ENCODE measurements at regions not wholly inside any gene's neighbourhood (a gene's known extent, or its start where the extent isn't known, plus 50 kb on each side); places are given as distances from the start of the nearest gene placed in this dataset.

DNA sequence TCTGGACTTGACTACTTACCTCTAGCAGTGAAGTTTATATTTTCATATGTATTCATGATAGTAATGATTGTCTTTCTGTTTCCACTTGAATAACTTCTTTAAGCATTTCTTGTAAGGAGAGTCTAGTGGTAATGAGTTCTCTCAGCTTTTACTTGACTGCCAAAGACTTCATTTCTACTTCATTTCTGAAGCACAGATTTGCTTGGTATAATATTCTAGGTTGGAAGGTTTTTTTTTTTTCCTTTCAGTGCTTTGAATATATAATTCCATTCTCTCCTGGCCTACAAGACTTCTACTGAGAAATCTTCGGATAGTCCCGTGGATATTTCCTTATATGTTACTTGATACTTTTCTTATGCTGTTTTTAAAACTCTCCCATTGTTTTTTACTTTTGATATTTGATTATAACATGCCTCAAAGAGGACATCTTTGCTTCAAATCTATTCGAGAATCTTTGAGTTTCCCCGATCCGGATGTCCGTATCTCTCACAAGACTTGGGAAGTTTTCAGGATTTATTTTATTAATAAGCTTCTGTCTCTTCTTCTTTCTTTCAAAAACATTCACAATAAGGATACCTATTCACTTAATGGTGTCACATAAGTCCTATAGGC is 1560.0 kb downstream of the PCDH9 start (continued):
- TF ChIP-seq, protein P1, sequence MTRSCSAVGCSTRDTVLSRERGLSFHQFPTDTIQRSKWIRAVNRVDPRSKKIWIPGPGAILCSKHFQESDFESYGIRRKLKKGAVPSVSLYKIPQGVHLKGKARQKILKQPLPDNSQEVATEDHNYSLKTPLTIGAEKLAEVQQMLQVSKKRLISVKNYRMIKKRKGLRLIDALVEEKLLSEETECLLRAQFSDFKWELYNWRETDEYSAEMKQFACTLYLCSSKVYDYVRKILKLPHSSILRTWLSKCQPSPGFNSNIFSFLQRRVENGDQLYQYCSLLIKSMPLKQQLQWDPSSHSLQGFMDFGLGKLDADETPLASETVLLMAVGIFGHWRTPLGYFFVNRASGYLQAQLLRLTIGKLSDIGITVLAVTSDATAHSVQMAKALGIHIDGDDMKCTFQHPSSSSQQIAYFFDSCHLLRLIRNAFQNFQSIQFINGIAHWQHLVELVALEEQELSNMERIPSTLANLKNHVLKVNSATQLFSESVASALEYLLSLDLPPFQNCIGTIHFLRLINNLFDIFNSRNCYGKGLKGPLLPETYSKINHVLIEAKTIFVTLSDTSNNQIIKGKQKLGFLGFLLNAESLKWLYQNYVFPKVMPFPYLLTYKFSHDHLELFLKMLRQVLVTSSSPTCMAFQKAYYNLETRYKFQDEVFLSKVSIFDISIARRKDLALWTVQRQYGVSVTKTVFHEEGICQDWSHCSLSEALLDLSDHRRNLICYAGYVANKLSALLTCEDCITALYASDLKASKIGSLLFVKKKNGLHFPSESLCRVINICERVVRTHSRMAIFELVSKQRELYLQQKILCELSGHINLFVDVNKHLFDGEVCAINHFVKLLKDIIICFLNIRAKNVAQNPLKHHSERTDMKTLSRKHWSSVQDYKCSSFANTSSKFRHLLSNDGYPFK (CRISPR knock-in tag; IDR thresholded peaks at IDR 0.05; ENCODE audit: borderline replicate concordance) = no peak
- TF ChIP-seq CCAR2 (optimal IDR thresholded peaks at IDR 0.05; ENCODE audit: low read depth, low read length) (no peak), SRSF9 (IDR thresholded peaks at IDR 0.05; ENCODE audit: borderline replicate concordance, insufficient read depth, low read depth, low read length, poor library complexity, severe bottlenecking) (no peak), DMAP1 (CRISPR knock-in tag; IDR thresholded peaks at IDR 0.05) (no peak), ZNF33A (CRISPR knock-in tag; IDR thresholded peaks at IDR 0.05; ENCODE audit: borderline replicate concordance) (no peak), ZNF274 (CRISPR knock-in tag; IDR thresholded peaks at IDR 0.05) (no peak), GTF2F1 (IDR thresholded peaks at IDR 0.05; ENCODE audit: low read length) (no peak), ZNF75D (CRISPR knock-in tag; IDR thresholded peaks at IDR 0.05; ENCODE audit: borderline replicate concordance) (no peak), ZFP90 (CRISPR knock-in tag; IDR thresholded peaks at IDR 0.05; ENCODE audit: borderline replicate concordance) (no peak)
- TF ChIP-seq, protein P2, sequence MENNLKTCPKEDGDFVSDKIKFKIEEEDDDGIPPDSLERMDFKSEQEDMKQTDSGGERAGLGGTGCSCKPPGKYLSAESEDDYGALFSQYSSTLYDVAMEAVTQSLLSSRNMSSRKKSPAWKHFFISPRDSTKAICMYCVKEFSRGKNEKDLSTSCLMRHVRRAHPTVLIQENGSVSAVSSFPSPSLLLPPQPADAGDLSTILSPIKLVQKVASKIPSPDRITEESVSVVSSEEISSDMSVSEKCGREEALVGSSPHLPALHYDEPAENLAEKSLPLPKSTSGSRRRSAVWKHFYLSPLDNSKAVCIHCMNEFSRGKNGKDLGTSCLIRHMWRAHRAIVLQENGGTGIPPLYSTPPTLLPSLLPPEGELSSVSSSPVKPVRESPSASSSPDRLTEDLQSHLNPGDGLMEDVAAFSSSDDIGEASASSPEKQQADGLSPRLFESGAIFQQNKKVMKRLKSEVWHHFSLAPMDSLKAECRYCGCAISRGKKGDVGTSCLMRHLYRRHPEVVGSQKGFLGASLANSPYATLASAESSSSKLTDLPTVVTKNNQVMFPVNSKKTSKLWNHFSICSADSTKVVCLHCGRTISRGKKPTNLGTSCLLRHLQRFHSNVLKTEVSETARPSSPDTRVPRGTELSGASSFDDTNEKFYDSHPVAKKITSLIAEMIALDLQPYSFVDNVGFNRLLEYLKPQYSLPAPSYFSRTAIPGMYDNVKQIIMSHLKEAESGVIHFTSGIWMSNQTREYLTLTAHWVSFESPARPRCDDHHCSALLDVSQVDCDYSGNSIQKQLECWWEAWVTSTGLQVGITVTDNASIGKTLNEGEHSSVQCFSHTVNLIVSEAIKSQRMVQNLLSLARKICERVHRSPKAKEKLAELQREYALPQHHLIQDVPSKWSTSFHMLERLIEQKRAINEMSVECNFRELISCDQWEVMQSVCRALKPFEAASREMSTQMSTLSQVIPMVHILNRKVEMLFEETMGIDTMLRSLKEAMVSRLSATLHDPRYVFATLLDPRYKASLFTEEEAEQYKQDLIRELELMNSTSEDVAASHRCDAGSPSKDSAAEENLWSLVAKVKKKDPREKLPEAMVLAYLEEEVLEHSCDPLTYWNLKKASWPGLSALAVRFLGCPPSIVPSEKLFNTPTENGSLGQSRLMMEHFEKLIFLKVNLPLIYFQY (CRISPR knock-in tag; IDR thresholded peaks at IDR 0.05; ENCODE audit: borderline replicate concordance) = no peak
- TF ChIP-seq, protein P3, sequence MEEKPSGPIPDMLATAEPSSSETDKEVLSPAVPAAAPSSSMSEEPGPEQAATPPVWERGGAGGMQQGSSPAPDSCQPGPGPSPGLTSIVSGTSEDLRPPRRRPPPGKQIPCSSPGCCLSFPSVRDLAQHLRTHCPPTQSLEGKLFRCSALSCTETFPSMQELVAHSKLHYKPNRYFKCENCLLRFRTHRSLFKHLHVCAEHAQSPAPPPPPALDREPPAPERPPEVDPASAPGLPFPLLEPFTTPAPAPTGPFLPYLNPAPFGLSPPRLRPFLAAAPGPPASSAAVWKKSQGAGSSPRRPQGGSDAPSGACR (CRISPR knock-in tag; IDR thresholded peaks at IDR 0.05) = no peak
